OCI-LY1 (cell line): ENCODE measurements at regions not wholly inside any gene's neighbourhood (a gene's known extent, or its start where the extent isn't known, plus 50 kb on each side); places are given as distances from the start of the nearest gene placed in this dataset.
"Not testable (repeated sequence)": the region's sequence is repeated elsewhere in the genome, so short reads cannot be mapped to it uniquely, and the experiment has no call there.

ENCODE experiments used
- EZH2 ChIP-seq: fragments of 200-600 bp; sonication (generic), shearing (Covaris generic); IDR thresholded peaks from 2 replicates; pipeline ENCODE4 v1.8.0; 2017; ENCODE audit warnings: borderline replicate concordance, mixed run types, mild to moderate bottlenecking, antibody characterized with exemption, low read length, moderate library complexity, mixed read lengths
- TF ChIP-seq, protein P1 (sequence below): fragments of 200-600 bp; sonication (generic), shearing (Covaris generic); IDR thresholded peaks from 2 replicates; pipeline ENCODE4 v1.5.1; 2017; ENCODE audit warnings: mild to moderate bottlenecking, antibody characterized with exemption, low read length, moderate library complexity, mixed read lengths

DNA sequence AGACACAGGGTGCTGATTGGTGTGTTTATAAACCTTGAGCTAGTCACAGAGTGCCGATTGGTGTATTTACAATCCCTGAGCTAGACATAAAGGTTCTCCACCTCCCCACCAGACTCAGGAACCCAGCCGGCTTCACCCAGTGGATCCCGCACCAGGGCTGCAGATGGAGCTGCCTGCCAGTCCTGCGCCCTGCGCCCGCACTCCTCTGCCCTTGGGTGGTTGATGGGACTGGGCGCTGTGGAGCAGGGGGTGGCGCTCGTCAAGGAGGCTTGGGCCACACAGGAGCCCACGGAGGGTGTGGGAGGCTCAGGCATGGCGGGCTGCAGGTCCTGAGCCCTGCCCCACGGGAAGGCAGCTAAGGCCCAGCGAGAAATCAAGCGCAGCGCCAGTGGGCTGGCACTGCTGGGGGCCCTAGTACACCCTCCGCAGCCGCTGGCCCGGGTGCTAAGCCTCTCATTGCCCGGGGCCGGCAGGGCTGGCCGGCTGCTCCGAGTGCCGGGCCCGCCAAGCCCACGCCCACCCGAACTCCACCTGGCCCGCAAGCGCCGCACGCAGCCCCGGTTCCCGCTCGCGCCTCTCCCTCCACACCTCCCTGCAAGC lies 1049.6 kb downstream of the CDH11 start:
- TF ChIP-seq, protein P1, sequence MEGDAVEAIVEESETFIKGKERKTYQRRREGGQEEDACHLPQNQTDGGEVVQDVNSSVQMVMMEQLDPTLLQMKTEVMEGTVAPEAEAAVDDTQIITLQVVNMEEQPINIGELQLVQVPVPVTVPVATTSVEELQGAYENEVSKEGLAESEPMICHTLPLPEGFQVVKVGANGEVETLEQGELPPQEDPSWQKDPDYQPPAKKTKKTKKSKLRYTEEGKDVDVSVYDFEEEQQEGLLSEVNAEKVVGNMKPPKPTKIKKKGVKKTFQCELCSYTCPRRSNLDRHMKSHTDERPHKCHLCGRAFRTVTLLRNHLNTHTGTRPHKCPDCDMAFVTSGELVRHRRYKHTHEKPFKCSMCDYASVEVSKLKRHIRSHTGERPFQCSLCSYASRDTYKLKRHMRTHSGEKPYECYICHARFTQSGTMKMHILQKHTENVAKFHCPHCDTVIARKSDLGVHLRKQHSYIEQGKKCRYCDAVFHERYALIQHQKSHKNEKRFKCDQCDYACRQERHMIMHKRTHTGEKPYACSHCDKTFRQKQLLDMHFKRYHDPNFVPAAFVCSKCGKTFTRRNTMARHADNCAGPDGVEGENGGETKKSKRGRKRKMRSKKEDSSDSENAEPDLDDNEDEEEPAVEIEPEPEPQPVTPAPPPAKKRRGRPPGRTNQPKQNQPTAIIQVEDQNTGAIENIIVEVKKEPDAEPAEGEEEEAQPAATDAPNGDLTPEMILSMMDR = not testable (repeated sequence)
- TF ChIP-seq EZH2 = not testable (repeated sequence)
